Gastrocnemius medialis (tissue), 4 donors: ENCODE measurements at regions not wholly inside any gene's neighbourhood (a gene's known extent, or its start where the extent isn't known, plus 50 kb on each side); places are given as distances from the start of the nearest gene placed in this dataset.
A peak's percentile ranks its signal among the peaks of the same experiment; 100 is the strongest.

Experiments used
- ATAC-seq, 2 donors: fragments of 150-250 bp; one replicate each; pipeline ENCODE4 v1.9.1; 2016
- DNase-seq, 2 donors: peaks; one replicate each; pipeline ENCODE4 v3.0.0-alpha.2; 2019
- H3K27ac ChIP-seq, 4 donors: fragments of 200-600 bp; sonication (generic); 1 replicate in 1 of 4; 2 replicates in 3 of 4; pipeline ENCODE4 v1.5.1; 2016 to 2018; ENCODE audit warnings: mild to moderate bottlenecking in 2 of 4, moderate library complexity in 1 of 4
- H3K27me3 ChIP-seq, 3 donors: fragments of 200-600 bp; sonication (generic) in 2 of 3; 1 replicate in 1 of 3; 2 replicates in 2 of 3; pipeline versions ENCODE4 v1.5.1 to v1.6.0; 2016 to 2019; ENCODE audit warnings: mild to moderate bottlenecking in 1 of 3, moderate library complexity in 1 of 3
- H3K36me3 ChIP-seq, 2 donors: fragments of 200-600 bp; sonication (generic) in 1 of 2; one replicate each; pipeline ENCODE4 v1.5.1; 2017 to 2018
- H3K4me1 ChIP-seq, 2 donors: fragments of 200-600 bp; sonication (generic) in 1 of 2; one replicate each; pipeline ENCODE4 v1.5.1; 2016 to 2017; ENCODE audit warnings: mild to moderate bottlenecking in 2 of 2
- H3K4me3 ChIP-seq, 4 donors: fragments of 200-600 bp; sonication (generic) in 3 of 4; 1 replicate in 1 of 4; 2 replicates in 3 of 4; pipeline ENCODE4 v1.5.1; 2016 to 2019; ENCODE audit warnings: mild to moderate bottlenecking in 2 of 4
- H3K9me3 ChIP-seq, 3 donors: fragments of 200-600 bp; sonication (generic) in 2 of 3; 1 replicate in 1 of 3; 2 replicates in 2 of 3; pipeline ENCODE4 v1.5.1; 2016 to 2019
- POLR2A ChIP-seq, 2 donors: fragments of 450-650 bp; IDR thresholded peaks; one replicate each; pipeline ENCODE4 v1.6.1; 2017; ENCODE audit warnings: antibody characterized with exemption in 2 of 2, mild to moderate bottlenecking in 2 of 2, moderate library complexity in 2 of 2
- in situ Hi-C, 4 donors: fragments of 200-750 bp; cut with MboI; loops; one replicate each; pipeline versions ENCODE4 v1.15.0 to v1.8.0; 2017; ENCODE audit warnings: low sequenced_read_pairs in 4 of 4
- intact Hi-C: fragments of 100-400 bp; cut with DNase I; formaldehyde crosslinking; loops from one replicate; pipeline ENCODE4 v1.15.1; 2023; ENCODE audit warnings: low total_unique reads
- TF ChIP-seq, protein P1 (sequence below), 5 experiments: fragments of 450-650 bp in 3 of 5; fragments of 200-600 bp in 2 of 5; sonication (generic) in 2 of 5; IDR thresholded peaks in 4 of 5; conservative IDR thresholded peaks in 1 of 5; 1 replicate in 4 of 5; 2 replicates in 1 of 5; pipeline ENCODE4 v1.5.1; 2016 to 2019; ENCODE audit warnings: antibody characterized with exemption in 5 of 5, mild to moderate bottlenecking in 3 of 5, moderate library complexity in 3 of 5

DNA sequence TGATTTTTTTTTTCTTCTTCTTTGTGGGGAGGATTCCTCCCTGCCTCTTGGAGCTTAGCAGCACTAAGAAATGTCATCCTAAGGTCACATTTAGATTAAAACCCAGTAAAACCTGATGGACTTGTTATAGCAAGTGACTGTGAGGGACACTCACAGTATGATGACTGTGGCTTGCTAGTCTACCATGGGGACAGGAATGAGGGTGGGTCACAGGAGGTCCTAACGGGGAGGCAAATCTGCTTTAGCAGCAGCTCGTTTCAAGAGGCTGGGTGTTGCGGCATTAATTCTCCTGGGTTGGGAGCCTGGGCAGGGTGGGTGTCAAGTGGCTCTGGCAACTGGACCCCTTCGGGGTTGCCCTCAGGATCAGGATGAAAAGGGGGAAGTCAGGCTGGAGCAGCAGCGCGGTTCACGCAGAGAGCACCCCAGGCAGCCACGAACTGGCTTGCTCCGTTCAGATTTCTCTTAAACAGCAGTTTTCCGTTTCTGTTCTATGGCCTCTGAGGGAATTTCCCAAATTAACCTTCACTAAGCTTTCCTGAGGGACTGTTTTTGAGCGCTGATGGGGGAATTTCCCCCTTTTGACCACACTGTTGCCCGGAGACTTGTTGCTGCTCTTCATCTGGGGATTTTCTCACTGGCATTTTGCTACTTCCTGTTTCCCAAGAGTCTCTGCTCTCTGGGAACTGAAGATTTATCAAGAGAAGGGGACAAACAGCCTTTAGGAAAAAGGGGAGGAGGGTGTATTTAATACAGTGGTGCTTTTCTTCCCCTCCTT lies 59.8 kb upstream of the PELI1 start:
- intact Hi-C loops (no loop called here), in situ Hi-C loops (no loop called here)
- Histone ChIP-seq H3K27me3 (no peaks in the 10 kb centered on the region), H3K27ac (peak overlapping the region; percentile 39 to 79 (median 61)), H3K9me3 (no peaks in the 10 kb centered on the region), H3K36me3 (no peaks in the 10 kb centered on the region), H3K4me3 (peak overlapping the region; percentile 30 to 48 (median 38)), H3K4me1 (peaks cover 22 to 27% of the 10 kb centered on the region in 2 donors)
- no peak for TF ChIP-seq POLR2A (IDR thresholded peaks at IDR 0.05)
- TF ChIP-seq, protein P1, sequence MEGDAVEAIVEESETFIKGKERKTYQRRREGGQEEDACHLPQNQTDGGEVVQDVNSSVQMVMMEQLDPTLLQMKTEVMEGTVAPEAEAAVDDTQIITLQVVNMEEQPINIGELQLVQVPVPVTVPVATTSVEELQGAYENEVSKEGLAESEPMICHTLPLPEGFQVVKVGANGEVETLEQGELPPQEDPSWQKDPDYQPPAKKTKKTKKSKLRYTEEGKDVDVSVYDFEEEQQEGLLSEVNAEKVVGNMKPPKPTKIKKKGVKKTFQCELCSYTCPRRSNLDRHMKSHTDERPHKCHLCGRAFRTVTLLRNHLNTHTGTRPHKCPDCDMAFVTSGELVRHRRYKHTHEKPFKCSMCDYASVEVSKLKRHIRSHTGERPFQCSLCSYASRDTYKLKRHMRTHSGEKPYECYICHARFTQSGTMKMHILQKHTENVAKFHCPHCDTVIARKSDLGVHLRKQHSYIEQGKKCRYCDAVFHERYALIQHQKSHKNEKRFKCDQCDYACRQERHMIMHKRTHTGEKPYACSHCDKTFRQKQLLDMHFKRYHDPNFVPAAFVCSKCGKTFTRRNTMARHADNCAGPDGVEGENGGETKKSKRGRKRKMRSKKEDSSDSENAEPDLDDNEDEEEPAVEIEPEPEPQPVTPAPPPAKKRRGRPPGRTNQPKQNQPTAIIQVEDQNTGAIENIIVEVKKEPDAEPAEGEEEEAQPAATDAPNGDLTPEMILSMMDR (IDR thresholded peaks at IDR 0.05 in 4 of 5, conservative IDR thresholded peaks at IDR 0.05 in 1 of 5) = no peak
- DNase-seq = no peak
- ATAC-seq = peak; percentile 39 to 62

DNA sequence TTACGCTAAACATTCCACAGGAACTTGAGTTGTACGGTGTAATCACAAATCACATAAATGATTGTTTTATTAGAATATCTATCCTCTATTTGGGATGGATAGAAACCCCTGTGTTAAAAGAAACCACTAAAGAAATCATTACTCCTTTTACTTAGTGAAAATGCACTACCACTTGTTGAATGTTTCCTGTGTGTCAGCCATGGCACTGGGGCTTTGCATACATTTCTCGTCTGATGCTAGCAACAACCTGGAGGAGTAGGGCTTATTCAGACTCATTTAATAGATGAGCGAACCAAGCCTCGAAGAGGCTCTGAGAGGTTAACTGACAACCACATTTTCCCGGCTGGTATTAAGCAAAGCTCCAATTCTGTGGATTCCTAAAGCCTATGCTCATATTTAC lies 60.5 kb upstream of the PELI1 start:
- H3K27ac ChIP-seq = peak overlapping the region; percentile 39 to 79 (median 61)
- peak overlapping the region in 1 of 4 donors; percentile 48 for H3K4me3 ChIP-seq
- peaks cover 22 to 27% of the 10 kb centered on the region in 2 donors for H3K4me1 ChIP-seq
- ATAC-seq (no peak), DNase-seq (no peak)
- H3K36me3 ChIP-seq = no peaks in the 10 kb centered on the region
- H3K9me3 ChIP-seq = no peaks in the 10 kb centered on the region
- in situ Hi-C loops = no loop called here
- no peaks in the 10 kb centered on the region for H3K27me3 ChIP-seq
- intact Hi-C loops = no loop called here
- TF ChIP-seq, protein P1 (IDR thresholded peaks at IDR 0.05 in 4 of 5, conservative IDR thresholded peaks at IDR 0.05 in 1 of 5) = no peak
- TF ChIP-seq POLR2A (IDR thresholded peaks at IDR 0.05) = no peak

DNA sequence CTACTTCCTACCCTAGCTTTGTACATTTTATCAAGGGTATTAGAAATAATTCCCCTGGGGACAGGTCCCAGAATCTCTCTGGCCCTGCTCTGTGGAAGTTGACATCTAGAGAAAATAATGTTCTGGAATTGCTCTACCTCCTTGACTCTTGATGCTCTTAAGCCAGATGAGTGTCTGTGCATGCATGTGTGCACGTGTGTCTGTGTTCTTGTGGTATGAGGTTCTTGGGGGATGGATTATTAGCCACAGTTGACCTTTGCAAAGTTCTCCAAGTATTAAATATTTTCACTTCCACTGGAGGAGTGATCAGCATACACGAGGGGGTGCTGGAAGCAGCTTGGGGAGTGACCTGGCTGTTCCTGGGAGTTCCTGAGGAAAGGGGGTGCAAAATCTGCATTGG lies 61.2 kb upstream of the PELI1 start:
- H3K9me3 ChIP-seq = no peaks in the 10 kb centered on the region
- H3K27ac ChIP-seq = no peak overlapping the region
- DNase-seq = no peak
- in situ Hi-C loops (no loop called here), intact Hi-C loops (no loop called here)
- H3K36me3 ChIP-seq = no peaks in the 10 kb centered on the region
- no peaks in the 10 kb centered on the region for H3K27me3 ChIP-seq
- TF ChIP-seq POLR2A (IDR thresholded peaks at IDR 0.05) = no peak
- TF ChIP-seq, protein P1 (IDR thresholded peaks at IDR 0.05 in 4 of 5, conservative IDR thresholded peaks at IDR 0.05 in 1 of 5) = no peak
- peaks cover 22 to 27% of the 10 kb centered on the region in 2 donors for H3K4me1 ChIP-seq
- no peak for ATAC-seq
- H3K4me3 ChIP-seq = no peak overlapping the region

DNA sequence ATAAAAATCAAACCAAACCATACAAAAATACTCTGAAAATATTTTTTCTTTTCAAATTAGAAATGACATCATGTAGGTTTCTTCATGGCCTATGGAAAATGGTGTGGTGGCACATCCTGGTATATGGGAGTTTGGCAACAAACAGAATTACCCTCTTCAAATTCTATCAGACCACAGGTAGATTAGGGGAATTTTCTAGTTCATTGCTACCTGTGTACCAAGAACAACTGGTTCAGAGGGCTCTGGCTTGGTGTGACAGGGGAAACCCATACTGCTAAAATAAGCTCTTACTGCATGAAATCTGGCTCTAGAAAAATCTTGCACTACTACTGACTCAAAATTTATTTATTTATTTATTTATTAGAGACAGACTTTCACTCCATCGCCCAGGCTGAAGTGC lies 63.4 kb upstream of the PELI1 start:
- H3K27ac ChIP-seq = no peak overlapping the region
- intact Hi-C loops = no loop called here
- DNase-seq (no peak), ATAC-seq (no peak)
- no peaks in the 10 kb centered on the region for H3K36me3 ChIP-seq
- TF ChIP-seq POLR2A (IDR thresholded peaks at IDR 0.05) = no peak
- TF ChIP-seq, protein P1 (IDR thresholded peaks at IDR 0.05 in 4 of 5, conservative IDR thresholded peaks at IDR 0.05 in 1 of 5) = no peak
- H3K27me3 ChIP-seq = no peaks in the 10 kb centered on the region
- in situ Hi-C loops = no loop called here
- peaks cover 20 to 21% of the 10 kb centered on the region in 2 donors for H3K4me1 ChIP-seq
- H3K9me3 ChIP-seq = no peaks in the 10 kb centered on the region
- H3K4me3 ChIP-seq = no peak overlapping the region
